Dermis blood vessel endothelial cell (primary cell): ENCODE measurements at regions not wholly inside any gene's neighbourhood (a gene's known extent, or its start where the extent isn't known, plus 50 kb on each side); places are given as distances from the start of the nearest gene placed in this dataset.
A peak's percentile ranks its signal among the peaks of the same experiment; 100 is the strongest.

Experiments used
- DNase-seq: peaks from one replicate; pipeline ENCODE4 v3.0.0; 2010

GRCh38 chr10:62453274-62453673 lies 79.1 kb downstream of the ZNF365 start:
- DNase-seq = no peak

GRCh38 chr10:62454687-62455397 lies 80.7 kb downstream of the ZNF365 start:
- DNase-seq = no peak

- no peak for DNase-seq
Observed at GRCh38 chr10:62456611-62457101, 82.5 kb downstream of the ZNF365 start.

- DNase-seq = no peak
Observed at GRCh38 chr10:62457196-62457595, 83.0 kb downstream of the ZNF365 start.

- DNase-seq = no peak
Observed at GRCh38 chr10:62457598-62457997, 83.4 kb downstream of the ZNF365 start.

GRCh38 chr10:62459072-62459471 lies 84.9 kb downstream of the ZNF365 start:
- peak; percentile 9 for DNase-seq

GRCh38 chr10:62459500-62459899 lies 85.3 kb downstream of the ZNF365 start:
- no peak for DNase-seq

- no peak for DNase-seq
Observed at GRCh38 chr10:62460393-62460792, 86.2 kb downstream of the ZNF365 start.

- DNase-seq = no peak
Observed at GRCh38 chr10:62461120-62461519, 87.0 kb downstream of the ZNF365 start.

GRCh38 chr10:62462461-62462860 lies 88.3 kb downstream of the ZNF365 start:
- no peak for DNase-seq

- DNase-seq = no peak
Observed at GRCh38 chr10:62463364-62463763, 89.2 kb downstream of the ZNF365 start.

- DNase-seq = no peak
Observed at GRCh38 chr10:62464308-62464707, 90.1 kb downstream of the ZNF365 start.

- no peak for DNase-seq
Observed at GRCh38 chr10:62466590-62466989, 92.4 kb downstream of the ZNF365 start.

GRCh38 chr10:62467527-62467926 lies 93.4 kb downstream of the ZNF365 start:
- DNase-seq = no peak

- DNase-seq = no peak
Observed at GRCh38 chr10:62471711-62472110, 97.5 kb downstream of the ZNF365 start.

GRCh38 chr10:62473241-62473640 lies 99.1 kb downstream of the ZNF365 start:
- no peak for DNase-seq

GRCh38 chr10:62475551-62475950 lies 101.4 kb downstream of the ZNF365 start:
- no peak for DNase-seq

GRCh38 chr10:62479523-62479922 lies 105.4 kb downstream of the ZNF365 start:
- DNase-seq = no peak

- DNase-seq = no peak
Observed at GRCh38 chr10:62480196-62480595, 106.0 kb downstream of the ZNF365 start.

- no peak for DNase-seq
Observed at GRCh38 chr10:62482581-62482980, 108.4 kb downstream of the ZNF365 start.

GRCh38 chr10:62491597-62491996 lies 117.4 kb downstream of the ZNF365 start:
- no peak for DNase-seq

GRCh38 chr10:62492012-62492869 lies 118.1 kb downstream of the ZNF365 start:
- peak; percentile 27 for DNase-seq

GRCh38 chr10:62492870-62493180 lies 118.7 kb downstream of the ZNF365 start:
- DNase-seq = no peak

- no peak for DNase-seq
Observed at GRCh38 chr10:62496925-62497324, 122.8 kb downstream of the ZNF365 start.
